ENCODE measurements at regions not wholly inside any gene's neighbourhood (a gene's known extent, or its start where the extent isn't known, plus 50 kb on each side); places are given as distances from the start of the nearest gene placed in this dataset.

GRCh38 chr21:35648512-35648911, 411.8 kb downstream of the SETD4 start:
- no peak for DNase-seq (ENCODE audit: low read depth in 2 of 2)

GRCh38 chr21:35646606-35647005, 413.7 kb downstream of the SETD4 start:
- no peak for DNase-seq (ENCODE audit: low read depth in 2 of 2)

GRCh38 chr21:35645991-35646390, 414.3 kb downstream of the SETD4 start:
- DNase-seq (ENCODE audit: low read depth in 2 of 2): no peak

DNA sequence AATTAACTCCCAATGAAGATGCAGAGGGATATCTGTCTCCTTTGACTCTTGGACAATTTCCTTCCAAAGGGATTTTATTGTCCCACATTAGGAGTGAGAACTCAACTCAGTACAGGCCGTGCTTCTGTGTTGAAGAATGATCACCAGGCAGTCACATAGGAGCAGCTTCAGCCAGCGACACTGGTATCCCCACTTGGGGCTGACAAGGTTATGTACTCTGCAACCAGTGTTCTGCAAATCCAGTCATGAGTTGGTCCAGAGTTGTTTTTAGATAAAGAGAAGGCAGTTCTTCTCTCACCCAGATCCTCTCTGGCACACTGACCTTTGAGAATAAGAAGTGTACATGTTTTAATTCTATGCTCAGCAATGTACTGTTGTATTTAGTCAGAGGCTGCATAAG, 415.8 kb downstream of the SETD4 start:
- no peak for DNase-seq (ENCODE audit: low read depth in 2 of 2)

GRCh38 chr21:35643176-35643575, 417.1 kb downstream of the SETD4 start:
- DNase-seq (ENCODE audit: low read depth in 2 of 2): no peak

GRCh38 chr21:35641271-35642016, 418.9 kb downstream of the SETD4 start:
- DNase-seq (ENCODE audit: low read depth in 2 of 2): no peak

GRCh38 chr21:35637431-35637830, 422.9 kb downstream of the SETD4 start:
- DNase-seq (ENCODE audit: low read depth in 2 of 2): no peak

DNA sequence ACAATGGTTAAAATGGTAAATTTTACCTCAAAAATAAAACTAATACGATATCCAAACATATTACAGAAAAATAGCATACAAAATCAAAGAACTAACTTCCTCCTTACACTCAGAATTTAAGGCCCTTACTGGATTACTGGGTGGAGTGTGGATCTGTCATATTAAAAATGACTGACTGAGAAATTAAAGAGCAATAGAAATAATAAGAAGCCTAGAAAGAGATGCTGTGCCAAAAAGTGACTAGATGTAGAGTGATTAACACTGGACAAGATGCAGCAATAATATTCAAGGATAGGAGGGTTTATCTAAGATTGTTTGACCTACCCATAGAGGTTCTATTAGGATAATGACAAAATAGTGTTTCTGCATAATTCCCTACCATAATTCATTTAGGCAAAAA, 424.3 kb downstream of the SETD4 start:
- DNase-seq (ENCODE audit: low read depth in 2 of 2): no peak

GRCh38 chr21:35635261-35635660, 425.1 kb downstream of the SETD4 start:
- DNase-seq (ENCODE audit: low read depth in 2 of 2): no peak

- no peak for DNase-seq (ENCODE audit: low read depth in 2 of 2)
Observed at GRCh38 chr21:35633501-35633900, 426.8 kb downstream of the SETD4 start.

DNA sequence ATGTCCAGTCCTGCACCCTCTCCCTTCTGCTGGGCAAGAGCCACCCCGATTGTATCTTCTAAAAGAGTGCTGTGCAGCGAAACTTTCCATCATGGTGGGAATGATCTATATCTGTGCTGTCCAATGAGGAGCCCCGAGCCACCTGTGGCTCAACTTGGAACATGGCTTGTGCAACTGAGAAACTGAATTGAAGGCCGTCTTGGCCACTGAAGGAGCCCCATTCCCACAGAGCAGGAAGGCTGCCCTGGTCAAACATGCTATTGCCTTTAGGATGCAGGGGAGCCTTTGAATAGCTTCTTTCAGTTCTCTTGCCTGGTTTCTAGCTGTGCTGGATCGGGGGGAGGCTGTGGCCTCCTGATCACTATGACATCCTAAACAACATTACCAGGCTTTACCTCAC, 427.6 kb downstream of the SETD4 start:
- DNase-seq (ENCODE audit: low read depth in 2 of 2): no peak

- no peak for DNase-seq (ENCODE audit: low read depth in 2 of 2)
Observed at GRCh38 chr21:35628316-35628715, 432.0 kb downstream of the SETD4 start.

- no peak for DNase-seq (ENCODE audit: low read depth in 2 of 2)
Observed at GRCh38 chr21:35627462-35627861, 432.9 kb downstream of the SETD4 start.

DNA sequence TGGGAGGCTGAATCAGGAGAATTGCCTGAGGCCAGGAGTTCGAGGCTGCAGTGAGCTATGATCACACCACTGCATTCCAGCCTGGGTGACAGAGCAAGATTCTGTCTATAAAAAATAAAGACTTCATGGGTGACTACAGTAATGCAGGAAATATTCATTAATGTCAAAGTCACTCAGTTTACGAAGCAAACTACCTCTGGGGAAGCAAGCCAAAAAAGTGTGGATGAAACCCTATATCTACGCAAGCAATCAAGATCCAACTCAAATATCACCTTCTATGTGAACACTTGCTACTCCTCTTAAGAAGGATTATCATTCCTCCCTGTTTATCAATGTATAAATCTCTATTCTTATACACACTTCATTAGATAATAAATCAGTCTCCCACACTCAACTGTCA, 434.8 kb downstream of the SETD4 start:
- DNase-seq (ENCODE audit: low read depth in 2 of 2): no peak

- DNase-seq (ENCODE audit: low read depth in 2 of 2): no peak
Observed at GRCh38 chr21:35624901-35625300, 435.4 kb downstream of the SETD4 start.

- no peak for DNase-seq (ENCODE audit: low read depth in 2 of 2)
Observed at GRCh38 chr21:35622612-35623011, 437.7 kb downstream of the SETD4 start.

- DNase-seq (ENCODE audit: low read depth in 2 of 2): no peak
Observed at GRCh38 chr21:35619184-35619583, 441.1 kb downstream of the SETD4 start.

DNA sequence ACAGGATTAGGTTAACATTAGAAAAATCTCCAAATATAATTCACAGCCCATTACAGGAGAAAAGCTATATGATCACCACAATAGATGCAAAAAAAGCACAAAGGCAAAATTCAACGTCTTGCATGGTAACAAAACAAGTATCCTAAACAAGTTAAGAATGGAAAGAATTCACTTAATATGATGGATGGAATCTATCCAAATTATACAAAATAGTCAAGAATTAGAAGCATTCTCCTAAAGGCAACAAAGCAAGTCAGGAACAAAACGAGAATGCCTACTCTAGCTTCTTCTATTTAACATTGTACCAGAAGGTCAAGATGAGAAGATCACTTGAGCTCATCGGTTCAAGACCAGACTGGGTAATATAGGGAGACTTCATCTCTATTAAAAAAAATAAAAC, 442.8 kb downstream of the SETD4 start:
- no peak for DNase-seq (ENCODE audit: low read depth in 2 of 2)

DNA sequence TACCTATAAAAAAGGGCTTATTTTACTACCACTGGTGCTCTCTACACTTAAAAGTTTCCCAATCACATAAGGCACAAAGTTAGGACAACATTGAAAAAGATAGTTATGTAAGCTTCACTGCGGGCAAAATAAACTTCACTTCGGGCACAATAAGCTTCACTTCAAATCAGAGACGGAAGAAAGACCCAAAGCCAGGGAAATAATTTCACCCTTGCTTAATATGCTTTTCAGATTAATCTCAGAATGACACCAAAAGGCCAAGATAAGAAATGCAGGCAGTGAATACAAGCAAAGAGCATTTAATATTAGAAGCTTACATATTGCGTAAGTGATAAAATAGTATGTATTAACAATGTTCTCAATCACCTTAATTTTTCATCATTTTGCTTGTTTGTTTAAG, 444.2 kb downstream of the SETD4 start:
- DNase-seq (ENCODE audit: low read depth in 2 of 2): no peak

DNA sequence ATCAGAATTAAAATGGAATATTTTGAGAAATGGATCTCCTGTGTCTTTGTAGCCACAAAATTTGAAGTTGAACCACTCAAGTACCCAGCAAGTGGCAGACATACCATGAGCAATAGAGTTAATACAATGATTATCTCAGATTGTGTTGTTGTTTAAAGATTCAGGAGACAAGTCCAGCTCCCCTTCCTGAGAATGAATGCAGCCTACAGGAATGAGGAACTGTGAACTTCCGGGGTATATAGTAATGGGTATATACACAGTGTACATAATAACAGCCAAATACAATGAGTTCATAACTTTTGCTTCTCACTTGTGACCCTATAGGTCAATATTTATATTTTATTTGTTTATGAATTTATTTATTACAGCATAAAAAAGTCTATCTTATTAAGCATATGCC, 445.0 kb downstream of the SETD4 start:
- no peak for DNase-seq (ENCODE audit: low read depth in 2 of 2)

- DNase-seq (ENCODE audit: low read depth in 2 of 2): no peak
Observed at GRCh38 chr21:35614396-35614921, 445.9 kb downstream of the SETD4 start.

DNA sequence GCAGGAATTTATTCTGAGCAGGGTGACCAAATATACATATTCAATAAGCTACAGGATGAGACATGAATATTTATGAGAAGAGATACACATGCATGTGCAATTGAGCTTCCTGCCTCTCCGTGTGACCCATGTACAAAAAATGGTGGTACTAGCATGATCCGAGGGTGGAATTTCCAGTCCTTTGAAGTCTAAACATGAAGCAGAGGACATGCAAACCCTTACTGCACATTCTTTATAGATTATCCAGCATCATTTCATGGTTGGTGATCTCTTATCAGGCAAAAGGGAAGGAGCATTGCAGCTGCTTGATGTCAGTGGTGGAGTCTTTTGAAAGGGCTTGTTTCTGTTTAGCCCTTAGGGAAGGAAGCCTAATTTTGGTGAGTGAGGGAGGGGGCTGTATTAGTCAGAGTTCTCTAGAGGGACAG, 448.6 kb downstream of the SETD4 start:
- DNase-seq (ENCODE audit: low read depth in 2 of 2): no peak

DNA sequence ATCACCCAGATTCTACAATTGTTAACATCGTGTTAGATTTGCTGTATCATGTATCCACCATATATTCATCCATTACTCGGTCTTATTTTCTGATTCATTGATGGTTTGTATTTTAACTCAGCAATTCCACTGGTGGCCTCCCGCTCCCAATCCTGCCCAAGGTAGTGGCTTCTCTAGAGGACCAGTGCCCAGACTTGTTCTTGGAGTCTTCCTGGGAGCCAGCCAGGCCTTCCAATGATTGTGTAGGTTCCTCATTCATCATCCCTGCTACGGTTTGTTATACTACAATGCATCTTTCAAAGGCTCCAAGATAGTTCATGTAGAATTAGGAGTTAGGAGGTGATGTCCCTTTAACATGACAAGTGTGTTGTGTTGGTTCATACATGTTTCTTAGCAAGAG, 451.1 kb downstream of the SETD4 start:
- no peak for DNase-seq (ENCODE audit: low read depth in 2 of 2)

DNA sequence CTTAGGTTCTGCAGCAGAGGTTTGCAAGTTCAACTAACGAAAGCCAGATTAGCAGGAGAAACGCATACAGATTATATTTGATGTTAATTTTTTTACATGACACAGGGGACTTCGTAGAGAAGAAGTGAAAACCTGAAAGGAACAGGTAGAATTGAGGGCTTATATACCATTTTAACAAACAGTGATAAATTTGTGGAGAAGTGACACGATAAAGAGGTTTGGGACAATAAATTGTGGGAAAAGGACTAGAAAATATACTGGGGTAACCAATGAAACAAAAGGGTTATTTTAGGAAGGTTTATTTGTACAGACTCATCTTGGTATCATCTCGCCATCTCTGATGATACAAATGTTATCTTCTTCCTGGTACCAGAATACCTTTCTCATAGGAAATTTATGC, 452.9 kb downstream of the SETD4 start:
- no peak for DNase-seq (ENCODE audit: low read depth in 2 of 2)

All from stimulated activated CD8-positive, alpha-beta memory T cell treated with anti-CD3 and anti-CD28 coated beads, Interleukin-2, amount 100 ng/mL, for 1 hour (primary cell).